Activated CD8-positive, alpha-beta memory T cell treated with anti-CD3 and anti-CD28 coated beads, Interleukin-2, amount 50 U/mL, for 1 hour (primary cell): ENCODE measurements at regions not wholly inside any gene's neighbourhood (a gene's known extent, or its start where the extent isn't known, plus 50 kb on each side); places are given as distances from the start of the nearest gene placed in this dataset.

Experiments
- DNase-seq: peaks from one replicate; pipeline ENCODE4 v3.0.0-alpha.2; 2020; ENCODE audit errors: extremely low read depth

DNA sequence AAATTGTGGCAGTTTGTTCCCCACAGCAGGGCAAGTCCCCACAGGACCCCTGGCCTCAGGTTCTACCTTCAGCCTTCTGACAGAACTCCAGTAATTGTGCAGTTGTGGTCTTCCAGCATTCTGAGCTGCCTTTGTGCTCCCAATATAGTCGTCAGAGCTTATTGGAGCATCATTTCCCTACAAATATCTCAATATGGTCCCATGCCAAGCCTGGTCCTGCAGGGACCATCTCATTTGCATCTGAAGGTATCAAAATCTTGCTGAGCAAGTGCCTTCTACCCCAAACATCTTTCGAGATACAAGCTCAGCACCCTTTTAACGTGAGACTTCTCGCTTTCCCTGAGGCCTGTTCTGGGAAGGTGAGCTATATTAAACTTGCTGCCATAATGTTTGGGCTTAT lies 333.9 kb upstream of the CDH11 start:
- no peak for DNase-seq

DNA sequence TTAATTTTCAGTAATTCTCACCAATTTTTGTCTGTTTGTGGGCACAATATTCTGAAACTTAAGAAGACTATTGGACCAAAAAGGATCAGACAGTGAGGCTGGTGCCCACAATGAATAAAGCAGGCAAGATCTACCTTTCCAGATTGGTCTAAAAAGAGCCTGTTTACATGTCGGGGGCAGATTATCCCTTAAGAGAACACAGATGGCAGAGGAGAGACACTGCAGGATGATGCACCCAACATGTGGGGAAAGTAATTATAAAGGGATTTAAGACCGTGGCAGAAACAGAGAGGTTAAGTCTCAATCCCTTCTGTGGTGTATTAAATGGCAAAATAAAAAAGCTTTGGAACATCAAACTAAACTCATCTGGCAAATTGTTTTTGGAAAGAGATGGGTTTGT lies 331.8 kb upstream of the CDH11 start:
- no peak for DNase-seq

DNA sequence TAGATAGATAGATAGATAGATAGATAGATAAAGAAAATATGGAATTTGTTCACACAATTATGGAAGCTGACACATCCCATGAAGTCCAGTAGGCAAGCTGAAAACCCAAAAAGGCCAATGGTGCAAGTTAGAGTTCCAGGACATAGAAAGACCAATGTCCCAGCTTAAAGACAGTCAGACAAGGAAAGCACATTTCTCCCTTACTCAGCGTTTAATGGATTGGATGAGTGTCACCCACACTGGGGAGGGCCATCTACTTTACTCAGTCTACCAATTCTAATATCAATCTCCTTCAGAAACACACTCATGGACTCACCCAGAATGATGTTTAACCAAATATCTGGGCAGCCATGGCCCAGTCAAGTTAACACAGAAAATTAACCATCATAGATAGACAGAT lies 327.7 kb upstream of the CDH11 start:
- DNase-seq: no peak

DNA sequence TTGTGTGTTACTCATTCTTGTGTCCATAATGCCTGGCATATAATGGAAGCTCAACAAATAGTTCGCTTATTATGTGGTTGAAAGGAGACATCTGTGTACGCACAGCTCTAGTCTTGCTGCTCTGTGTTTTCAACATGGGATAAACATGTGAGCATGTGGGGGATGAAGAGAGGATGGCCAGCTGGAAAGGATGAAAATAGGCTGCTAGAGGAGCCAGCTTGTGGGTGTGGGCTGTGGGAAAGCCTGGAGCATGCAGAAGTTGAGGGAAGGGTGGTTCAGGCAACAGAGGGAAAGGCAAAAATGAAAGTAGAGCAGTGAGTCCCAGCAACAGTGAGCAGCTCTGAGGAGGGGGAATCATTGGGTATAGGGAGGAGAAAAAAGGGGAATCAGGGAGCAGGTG lies 324.6 kb upstream of the CDH11 start:
- no peak for DNase-seq

DNA sequence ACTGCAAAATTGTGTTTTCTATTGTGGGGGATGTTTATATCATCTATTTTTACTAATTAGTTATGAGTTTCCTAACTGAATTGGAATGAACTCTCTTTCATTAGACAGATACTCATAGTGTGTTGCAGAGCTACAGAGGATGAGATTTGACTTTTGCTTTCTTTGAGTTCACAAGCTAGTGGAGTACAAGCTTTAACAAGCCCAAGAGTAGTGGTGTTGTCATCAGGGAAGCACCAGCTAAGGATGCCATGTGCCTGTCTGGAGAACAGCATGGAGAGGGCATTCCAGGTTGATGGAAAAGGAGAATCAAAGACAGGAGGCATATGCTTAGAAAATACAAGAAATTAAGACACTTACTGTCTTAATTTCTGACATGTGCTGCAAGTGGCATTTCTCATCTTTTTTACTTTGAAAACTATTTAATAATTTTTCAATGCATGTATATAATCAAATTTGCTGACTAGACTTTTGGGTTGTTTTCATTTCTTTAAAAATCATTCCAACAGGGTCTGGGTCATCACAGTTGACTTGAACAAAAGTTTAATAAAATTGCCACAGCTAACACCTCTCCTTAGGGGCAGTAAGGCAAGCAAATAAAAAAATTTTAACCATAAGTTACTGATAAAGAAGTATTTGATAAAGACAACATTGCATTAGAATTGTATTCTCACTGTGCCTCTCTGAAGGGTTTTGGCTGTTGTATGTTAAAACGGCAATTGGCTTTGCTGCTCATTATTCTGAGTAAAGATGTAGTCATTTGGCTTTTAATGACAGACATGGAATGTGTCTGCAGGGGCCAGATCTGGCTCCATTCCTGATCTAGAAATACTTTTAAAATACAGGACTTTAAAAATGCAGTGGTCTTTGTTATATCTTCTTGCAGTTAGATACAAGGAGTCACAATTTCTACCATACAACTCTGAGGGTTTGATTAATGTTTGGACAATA lies 323.7 kb upstream of the CDH11 start:
- no peak for DNase-seq

DNA sequence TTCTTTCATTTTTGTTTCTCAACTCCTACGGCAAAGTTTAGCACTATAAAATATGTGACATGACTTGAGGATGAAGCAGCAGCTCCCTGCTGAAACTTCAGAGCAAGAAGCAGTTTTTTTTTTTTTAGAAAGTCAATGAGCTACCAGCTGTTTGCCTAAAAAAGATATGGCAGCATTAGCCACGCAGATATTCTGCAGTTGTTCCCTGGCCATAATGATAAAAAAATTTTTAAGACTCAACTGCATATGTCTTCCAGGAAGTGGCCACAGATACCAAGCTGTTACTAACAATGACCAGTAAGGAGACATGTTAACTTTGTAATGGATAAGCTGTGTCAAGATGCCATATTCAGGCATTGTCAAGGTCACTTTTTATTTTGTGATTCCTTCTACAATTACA lies 319.6 kb upstream of the CDH11 start:
- DNase-seq: no peak

DNA sequence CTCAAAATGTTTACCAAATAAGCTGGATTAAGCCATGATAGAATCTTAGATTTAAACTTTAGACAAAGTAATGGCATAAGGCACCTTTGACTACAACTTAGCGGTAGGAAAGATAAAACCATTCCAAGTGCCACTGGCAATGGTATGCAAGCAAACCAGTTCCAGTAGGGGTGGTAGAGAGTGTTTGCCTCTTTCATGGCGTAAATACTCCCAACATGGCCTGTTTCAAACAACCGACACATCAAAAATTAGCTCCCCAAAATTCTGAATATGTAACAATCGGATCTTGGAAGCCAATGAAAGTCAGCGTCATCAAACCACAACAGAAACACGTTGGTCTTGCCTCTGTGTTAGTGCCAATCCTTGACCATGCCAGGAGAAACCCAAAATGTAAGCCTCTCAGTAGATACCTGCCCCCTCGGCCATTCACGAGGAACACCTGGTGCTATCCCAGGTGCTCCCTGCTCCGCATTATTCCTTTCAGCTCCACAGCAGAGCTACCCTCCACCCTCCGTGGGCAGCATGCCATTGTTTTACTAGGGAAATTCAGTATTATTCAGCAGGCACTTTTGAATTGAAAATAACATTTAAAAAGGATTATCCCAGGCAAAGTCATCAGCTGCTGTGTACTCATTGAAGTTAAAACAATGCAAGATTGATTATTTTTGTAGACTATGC lies 307.8 kb upstream of the CDH11 start:
- no peak for DNase-seq

DNA sequence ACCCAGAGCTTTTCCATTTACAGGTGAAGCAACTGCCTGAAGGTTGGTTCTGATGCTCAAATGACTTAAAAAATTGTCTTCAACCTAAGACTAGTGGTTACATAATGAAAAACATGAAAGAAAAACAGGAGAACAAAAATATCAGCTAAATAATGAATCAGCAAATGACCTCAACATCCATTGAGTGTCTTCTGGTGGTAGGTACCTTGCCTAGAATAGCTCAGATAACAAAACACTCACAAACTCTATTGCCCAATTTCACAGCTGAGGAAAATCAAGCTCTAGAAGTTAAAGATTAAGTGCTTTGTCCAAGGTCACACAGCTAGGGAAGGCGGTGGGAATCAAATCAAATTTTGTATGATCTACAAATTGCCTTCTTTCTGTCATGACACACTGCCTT lies 304.6 kb upstream of the CDH11 start:
- DNase-seq: no peak

DNA sequence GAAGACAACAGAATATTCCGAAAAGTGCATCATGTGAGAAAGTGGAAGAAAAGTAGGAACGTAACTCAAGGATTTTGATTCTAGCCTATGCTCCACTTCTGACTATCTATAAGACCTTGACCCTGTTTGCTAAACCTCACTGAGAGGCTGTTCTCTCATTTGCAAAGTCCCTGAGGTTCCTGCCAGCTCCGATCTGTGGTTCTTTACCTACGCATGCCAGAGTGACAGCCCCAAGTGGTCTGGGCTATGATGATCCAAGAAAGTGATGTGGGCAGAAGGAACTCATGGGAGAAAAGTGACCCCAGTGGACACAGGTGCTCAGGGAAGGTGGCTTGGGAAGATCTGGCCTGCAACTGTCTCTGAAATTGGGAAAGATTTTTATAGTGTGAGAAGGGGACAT lies 301.1 kb upstream of the CDH11 start:
- no peak for DNase-seq

DNA sequence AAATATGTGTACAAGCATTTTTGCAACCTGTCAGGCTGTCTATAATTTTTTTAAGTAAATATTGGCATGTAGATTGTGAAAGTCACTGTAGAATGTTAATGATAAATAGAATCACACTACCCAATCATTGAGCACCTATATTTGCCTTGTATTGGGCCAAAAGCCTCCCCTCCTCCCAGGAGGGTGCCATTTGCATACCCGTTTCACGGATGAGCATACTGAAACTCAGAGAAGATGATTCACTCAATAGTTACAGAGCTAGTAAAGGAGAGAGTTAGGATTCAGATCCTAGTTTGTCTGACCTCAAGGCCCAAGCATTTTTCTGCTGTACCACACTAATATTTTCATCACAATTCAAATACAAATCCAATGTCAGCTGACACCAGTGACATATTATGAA lies 299.7 kb upstream of the CDH11 start:
- DNase-seq: no peak

DNA sequence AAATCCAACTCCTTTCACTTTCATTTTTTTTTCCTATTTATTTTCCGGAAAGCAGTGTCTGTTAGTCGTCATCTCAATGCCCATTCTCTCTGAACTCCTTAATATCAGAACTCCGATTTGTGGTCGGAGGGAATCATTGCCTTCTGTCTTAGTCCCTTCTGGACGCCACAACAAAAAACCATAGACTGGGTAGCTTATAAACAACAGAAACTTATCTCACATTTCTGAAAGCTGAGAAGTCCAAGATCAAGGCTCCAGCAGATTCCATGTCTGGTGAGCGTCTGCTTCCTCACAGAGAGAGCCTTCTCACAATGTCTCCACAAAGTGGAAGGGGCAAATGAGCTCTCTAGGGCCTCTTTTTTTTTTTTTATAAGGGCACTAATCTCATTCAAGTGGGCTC lies 296.6 kb upstream of the CDH11 start:
- no peak for DNase-seq

DNA sequence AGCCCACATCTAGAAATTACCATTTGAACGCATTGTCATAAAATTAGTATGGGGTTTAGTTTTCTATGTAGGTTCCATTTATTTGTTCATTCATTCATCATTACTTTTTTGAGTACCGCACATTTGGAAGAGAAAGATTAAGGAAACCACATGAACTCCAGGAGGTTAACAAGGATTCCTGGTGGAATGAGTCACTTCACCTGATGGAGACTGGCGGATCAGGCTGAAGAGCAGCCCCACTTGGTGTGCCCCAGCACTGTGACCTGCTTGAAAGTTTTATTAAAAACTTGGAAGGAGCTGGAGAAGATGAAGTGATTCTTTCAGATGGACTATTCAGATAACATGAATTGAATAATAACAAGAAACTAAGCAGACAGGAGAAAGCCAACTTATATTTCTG lies 293.6 kb upstream of the CDH11 start:
- DNase-seq: no peak

DNA sequence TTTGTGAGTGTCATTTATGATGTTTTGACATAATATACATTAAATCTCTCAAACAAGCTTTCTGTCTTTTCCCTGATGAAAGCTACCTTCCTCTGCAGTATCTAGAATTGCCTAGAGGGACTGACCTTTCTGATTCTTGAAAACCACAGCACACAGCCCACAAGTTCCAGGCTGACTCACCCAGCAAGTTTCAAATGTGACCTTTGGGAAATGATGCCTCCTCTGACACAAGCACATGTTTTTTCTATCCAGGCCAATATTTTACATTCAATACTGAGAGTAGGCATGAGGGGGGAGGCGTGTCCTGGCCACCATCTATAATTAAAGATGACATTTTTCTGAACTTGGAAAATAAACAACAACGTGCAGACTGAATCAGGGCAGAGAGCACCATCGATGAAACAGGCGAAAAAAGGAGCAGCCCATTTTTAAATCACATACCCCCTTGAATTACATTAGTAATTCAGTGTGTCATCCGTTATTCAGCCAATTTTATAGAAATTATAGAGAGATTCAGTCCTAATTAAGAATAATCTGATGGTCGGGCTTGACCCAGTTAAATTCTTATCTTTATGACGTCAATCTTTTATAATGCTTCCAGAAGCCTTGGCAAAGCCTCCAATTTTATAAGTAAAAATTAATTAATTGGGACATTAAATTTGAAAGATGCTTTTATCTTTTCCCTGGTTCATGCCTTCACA lies 292.6 kb upstream of the CDH11 start:
- DNase-seq: no peak

DNA sequence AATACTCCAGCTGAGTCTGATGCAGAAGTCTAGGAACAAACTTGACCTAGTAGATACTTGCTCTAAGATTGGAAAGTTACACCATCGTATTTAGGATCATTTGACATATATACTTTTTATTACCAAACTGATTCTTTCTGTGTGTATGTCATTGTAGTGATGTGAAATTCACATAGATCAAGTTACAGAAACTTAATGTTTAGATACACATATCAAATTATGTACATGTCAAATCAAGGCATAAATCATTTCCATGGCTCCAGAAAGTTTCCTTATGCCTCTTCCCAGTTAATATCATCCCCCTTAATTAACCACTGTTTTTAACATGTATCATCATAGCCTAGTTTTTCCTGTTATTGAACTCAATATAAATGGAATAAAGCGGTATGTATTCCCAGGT lies 292.0 kb upstream of the CDH11 start:
- DNase-seq: no peak

DNA sequence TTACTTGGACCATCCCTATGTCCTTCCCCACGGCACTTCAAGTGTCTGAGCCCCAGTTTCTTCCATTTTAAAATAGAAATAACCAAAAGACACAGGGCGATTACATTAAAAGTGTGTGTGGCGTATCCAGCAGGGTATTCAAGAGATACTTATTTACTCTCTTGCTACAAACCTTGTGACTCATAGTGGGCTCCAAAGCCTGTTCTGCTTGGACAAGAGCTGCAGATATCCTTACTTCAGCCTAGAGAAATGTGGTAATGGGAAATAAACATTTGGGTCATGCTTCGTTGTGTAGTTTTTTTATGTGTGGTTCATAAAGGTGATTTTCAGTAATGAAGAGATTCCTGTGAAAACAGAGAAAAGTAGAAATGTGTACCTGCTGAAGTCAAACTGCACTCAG lies 288.9 kb upstream of the CDH11 start:
- DNase-seq: no peak

DNA sequence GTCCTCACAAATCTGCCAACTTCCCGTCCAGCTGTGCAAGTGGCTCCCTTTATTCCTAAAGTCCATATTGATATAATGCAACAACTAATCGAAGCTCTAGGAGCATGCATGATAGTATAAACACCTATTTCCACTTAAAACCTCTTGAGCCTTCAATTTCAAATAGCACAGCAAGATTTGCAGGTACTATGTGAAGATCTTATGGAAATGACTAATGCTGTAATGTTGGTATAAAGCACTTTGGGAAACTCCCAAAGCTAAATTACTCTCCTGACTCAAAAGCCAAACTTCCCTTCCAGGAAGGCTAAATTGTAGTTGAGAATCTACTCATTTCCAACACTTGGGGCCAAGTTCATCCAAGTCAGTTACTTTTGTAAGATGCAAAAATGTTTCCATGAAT lies 287.6 kb upstream of the CDH11 start:
- no peak for DNase-seq

DNA sequence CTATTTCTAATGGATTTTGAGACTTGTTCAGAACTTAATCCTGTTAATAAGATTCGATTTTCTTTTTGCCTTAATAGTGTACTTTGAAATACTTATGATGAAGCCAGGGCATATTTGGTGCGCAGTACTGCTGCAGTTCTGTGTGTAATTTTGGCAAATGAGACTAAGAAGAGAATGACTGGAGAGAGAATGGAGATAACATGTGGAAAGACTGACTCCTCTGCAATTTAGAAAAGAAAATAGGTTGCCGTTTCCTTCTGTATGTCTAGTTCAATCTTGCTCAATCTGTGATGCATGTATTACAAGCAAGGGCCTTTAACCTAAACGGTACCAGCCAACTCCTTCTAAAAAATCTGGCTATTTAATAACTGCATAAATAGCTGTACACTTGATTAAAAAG lies 285.1 kb upstream of the CDH11 start:
- DNase-seq: no peak

DNA sequence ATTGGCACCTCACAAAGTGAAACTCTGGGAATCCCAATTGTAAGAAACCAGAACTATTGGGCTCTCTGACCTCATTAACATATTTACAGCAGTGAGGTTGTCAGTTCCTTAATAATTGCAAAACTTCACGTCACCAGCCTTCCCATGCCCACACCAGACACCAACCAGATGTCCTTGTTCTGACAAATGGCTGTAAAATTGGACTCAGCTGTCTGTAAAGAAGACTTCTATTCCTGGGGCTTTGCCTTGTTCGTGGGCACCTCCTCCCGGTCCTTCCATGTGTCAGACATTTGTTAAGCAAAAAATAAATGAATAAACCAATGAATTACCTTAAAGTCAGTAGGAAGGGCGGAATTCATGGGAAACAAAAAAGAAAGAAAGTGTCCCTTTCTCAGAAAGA lies 284.3 kb upstream of the CDH11 start:
- DNase-seq: no peak

DNA sequence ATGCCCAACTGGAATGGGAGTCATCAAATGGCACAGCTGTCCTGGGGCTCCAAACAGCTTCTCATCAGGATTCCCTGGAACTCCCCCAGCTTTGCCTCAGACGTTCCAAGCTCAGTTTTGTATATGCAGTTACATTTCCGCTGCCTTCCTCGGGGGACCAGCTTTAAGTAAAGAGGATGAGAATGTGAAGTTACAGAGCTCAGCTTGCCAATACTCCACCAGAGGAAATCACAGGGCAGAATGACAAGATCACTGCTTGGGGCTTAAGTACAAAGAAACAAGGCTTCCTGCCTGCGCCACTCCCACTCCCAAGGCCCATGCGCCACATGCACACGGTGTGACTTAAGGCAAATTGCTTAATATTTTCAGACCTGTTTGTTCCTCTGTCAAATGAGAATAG lies 272.4 kb upstream of the CDH11 start:
- no peak for DNase-seq

DNA sequence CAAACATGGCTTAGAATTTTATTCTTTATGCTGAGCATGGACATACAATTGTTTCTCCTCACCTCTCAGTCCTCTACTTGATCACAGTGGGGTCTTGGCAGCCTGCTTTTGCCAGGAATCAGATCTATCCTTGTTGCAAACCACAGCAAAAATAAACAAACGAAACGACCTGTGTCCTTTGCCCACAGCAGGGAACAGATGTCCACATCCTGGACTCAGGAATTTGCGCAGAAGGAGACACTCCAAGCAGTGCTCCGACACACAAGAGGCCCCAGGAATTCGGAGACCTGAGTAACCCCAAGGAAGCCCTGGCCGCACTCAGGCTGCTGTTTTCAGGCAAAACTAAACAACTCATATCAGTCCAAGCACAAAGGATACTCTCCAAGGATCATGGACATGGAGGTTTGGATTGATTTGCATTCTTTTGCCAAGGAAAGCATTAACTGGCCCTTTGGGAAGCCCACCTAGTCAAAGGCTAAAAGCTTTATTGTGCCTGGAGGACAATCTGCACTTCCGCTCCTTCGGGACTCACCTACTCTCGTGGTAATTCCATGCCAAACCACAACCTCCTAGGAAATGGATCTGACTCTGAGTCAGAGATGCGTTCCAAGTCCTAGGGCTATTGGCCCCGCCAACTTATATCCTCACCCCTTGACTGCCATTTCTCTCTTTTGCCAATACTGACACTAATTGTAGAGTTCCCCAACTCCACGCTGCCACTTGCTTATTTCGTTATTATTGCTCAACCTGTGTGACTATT lies 271.1 kb upstream of the CDH11 start:
- DNase-seq: no peak

DNA sequence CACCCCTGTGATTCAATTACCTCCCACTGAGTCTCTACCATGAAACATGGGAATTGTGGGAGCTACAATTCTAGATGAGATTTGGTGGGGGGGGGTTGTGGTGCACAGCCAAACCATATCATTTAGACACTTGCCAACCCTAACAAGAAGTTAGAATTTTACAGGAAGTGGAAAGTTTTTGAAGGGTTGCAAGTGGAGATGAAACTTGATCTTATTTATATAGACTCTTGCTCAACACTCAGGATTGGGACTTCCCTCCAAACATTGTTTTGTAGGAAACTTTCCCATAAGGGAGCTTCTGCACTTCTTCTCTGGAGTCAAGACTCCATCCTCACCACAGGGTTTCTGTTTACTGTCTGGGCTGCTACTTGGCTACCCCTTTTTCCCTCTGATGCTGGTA lies 266.7 kb upstream of the CDH11 start:
- no peak for DNase-seq

DNA sequence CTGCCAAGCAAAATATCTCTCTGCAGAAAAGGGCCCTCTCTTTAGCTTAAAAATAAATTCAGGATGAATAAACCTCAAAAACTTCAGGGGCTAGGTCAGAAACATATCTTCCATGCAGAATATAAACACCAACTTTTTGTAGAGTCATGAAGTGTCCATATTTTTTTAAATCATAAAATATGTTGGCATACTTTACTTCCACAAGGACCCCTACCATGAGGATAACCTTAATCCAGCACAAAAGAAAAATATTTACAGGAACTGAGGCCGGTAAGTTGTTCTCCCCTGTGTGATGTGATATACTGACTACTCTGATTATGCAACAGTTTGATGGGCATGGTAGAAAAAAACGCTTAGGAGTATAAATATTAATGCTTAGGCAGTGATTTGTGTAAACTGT lies 264.8 kb upstream of the CDH11 start:
- DNase-seq: no peak
